Stimulated activated effector memory CD8-positive, alpha-beta T cell treated with anti-CD3 and anti-CD28 coated beads, Interleukin-12 subunit alpha, Interleukin-12 subunit beta, amount 100 ng/mL, for 72 hours (primary cell): ENCODE measurements at regions not wholly inside any gene's neighbourhood (a gene's known extent, or its start where the extent isn't known, plus 50 kb on each side); places are given as distances from the start of the nearest gene placed in this dataset.
"Not testable (repeated sequence)": the region's sequence is repeated elsewhere in the genome, so short reads cannot be mapped to it uniquely, and the experiment has no call there.

Experiments
- ATAC-seq: fragments of 150-1000 bp; cut with Tn5 transposase; 2 replicates; pipeline ENCODE4 v1.10.0; 2021
- DNase-seq, 2 donors: peaks; one replicate each; pipeline ENCODE4 v3.0.0; 2021 to 2022; ENCODE audit warnings: low spot score in 2 of 2
- H3K27ac Mint-ChIP-seq: one replicate; pipeline ENCODE4 v1.8.0; 2022; ENCODE audit warnings: mild to moderate bottlenecking, mixed read lengths
- H3K36me3 Mint-ChIP-seq: one replicate; pipeline ENCODE4 v1.8.0; 2022; ENCODE audit warnings: mild to moderate bottlenecking, mixed read lengths
- H3K4me1 Mint-ChIP-seq: one replicate; pipeline ENCODE4 v1.8.0; 2022; ENCODE audit warnings: mixed read lengths
- H3K4me3 Mint-ChIP-seq: one replicate; pipeline ENCODE4 v1.8.0; 2022; ENCODE audit warnings: mild to moderate bottlenecking, mixed read lengths
- H3K9me3 Mint-ChIP-seq: one replicate; pipeline ENCODE4 v1.8.0; 2022; ENCODE audit warnings: mixed read lengths

DNA sequence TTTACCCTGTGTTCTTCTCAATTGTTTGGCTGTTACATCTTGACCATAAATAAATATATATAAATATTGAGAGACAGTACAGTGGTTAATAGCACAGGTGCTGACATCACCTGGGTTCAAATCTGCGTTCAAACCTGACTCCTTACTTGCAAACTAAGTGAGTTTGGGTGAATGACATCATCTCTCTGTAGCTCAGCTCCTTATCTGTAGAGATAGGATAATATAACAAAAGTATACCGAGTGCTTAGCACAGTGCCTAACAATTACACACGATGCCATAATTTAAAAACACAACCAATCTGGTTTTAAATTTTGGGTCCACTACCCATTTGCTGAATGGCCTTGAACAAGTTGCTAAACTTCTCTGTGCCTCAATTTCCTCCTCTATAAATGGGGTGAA, 86.6 kb downstream of the RRAGC start:
- no peak for DNase-seq
- H3K4me3 Mint-ChIP-seq = no peak overlapping the region
- H3K36me3 Mint-ChIP-seq = no peaks in the 10 kb centered on the region
- H3K27ac Mint-ChIP-seq = no peak overlapping the region
- no peaks in the 10 kb centered on the region for H3K4me1 Mint-ChIP-seq
- H3K9me3 Mint-ChIP-seq = no peaks in the 10 kb centered on the region
- no peak for ATAC-seq

DNA sequence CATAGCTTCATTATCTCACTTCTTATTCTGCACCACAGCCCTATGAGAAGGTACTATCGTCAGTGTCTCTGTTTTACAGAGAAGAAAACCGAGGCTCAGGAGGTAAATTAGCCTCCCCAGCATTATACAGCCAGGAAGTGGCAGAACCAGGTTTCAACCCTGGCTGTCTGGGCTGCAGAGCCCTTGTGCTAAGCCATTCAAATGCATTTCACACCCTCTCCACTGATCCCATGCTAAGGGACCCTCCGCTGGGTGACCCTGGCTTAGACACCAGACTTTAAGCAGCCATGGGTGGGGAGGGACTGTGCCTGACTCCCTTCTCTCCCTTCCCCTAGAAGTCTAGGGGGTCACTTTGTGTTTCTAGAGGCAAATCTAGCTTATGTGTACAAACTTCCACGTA, 87.5 kb downstream of the RRAGC start:
- Mint-ChIP-seq H3K4me3 (no peak overlapping the region), H3K4me1 (no peaks in the 10 kb centered on the region)

DNA sequence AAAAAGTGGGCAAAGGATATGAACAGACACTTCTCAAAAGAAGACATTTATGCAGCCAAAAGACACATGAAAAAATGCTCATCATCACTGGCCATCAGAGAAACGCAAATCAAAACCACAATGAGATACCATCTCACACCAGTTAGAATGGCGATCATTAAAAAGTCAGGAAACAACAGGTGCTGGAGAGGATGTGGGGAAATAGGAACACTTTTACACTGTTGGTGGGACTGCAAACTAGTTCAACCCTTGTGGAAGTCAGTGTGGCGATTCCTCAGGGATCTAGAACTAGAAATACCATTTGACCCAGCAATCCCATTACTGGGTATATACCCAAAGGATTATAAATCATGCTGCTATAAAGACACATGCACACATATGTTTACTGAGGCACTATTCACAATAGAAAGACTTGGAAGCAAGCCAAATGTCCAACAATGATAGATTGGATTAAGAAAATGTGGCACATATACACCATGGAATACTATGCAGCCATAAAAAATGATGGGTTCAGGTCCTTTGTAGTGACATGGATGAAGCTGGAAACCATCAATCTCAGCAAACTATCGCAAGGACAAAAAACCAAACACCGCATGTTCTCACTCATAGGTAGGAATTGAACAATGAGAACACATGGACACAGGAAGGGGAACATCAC, 88.9 kb downstream of the RRAGC start:
- H3K36me3 Mint-ChIP-seq, H3K4me1 Mint-ChIP-seq, DNase-seq, H3K4me3 Mint-ChIP-seq, H3K9me3 Mint-ChIP-seq, ATAC-seq, H3K27ac Mint-ChIP-seq: not testable (repeated sequence)

More for the DNA sequence above, 87.5 kb downstream of the RRAGC start:
- Mint-ChIP-seq H3K27ac (no peak overlapping the region), H3K9me3 (no peaks in the 10 kb centered on the region), H3K36me3 (no peaks in the 10 kb centered on the region)
- ATAC-seq (no peak), DNase-seq (no peak)

DNA sequence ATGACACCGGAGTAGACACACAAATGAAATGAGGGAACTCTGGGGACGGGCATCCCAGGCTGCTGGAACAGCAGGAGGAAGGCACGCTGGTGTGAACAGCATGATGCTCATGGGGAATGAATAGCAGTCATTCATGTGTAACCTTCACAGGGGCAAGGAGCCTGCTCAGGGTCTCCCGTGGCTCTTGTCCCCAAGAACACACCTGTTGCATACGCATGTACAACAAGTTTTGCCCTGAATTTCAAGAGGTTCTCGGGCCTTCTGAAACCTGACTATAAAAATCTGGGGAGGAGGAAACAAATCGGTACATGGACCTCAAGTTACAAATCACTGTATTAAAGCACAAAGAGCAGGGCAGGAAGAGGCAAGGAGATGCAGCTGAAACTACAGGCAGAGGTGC, 93.4 kb downstream of the RRAGC start:
- no peak for DNase-seq
- H3K4me3 Mint-ChIP-seq = no peak overlapping the region
- H3K36me3 Mint-ChIP-seq = no peaks in the 10 kb centered on the region
- H3K4me1 Mint-ChIP-seq = no peaks in the 10 kb centered on the region
- H3K9me3 Mint-ChIP-seq = no peaks in the 10 kb centered on the region
- no peak overlapping the region for H3K27ac Mint-ChIP-seq
- no peak for ATAC-seq

DNA sequence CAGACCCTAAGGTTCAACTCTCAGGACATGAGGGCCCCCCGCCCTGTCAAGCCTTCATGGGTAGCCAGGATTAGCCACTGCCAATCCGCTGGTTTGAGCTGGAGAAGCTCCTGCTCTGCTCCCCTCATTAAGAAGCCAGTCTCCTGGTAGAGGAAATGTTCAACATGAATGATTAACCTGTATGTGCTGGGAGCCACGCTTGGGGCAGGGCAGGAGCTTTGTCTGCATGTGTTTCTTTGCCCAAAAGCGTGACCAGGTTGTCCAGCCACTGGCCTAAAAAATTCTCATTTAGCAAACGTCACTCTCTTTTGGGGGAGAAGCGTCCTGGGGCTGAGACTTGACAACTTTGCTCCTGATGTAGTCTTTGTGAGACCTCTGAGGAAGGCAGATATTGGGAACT, 96.5 kb downstream of the RRAGC start:
- no peaks in the 10 kb centered on the region for H3K36me3 Mint-ChIP-seq
- H3K9me3 Mint-ChIP-seq = no peaks in the 10 kb centered on the region
- ATAC-seq = no peak
- no peaks in the 10 kb centered on the region for H3K4me1 Mint-ChIP-seq
- no peak overlapping the region for H3K4me3 Mint-ChIP-seq
- no peak overlapping the region for H3K27ac Mint-ChIP-seq
- DNase-seq = no peak

DNA sequence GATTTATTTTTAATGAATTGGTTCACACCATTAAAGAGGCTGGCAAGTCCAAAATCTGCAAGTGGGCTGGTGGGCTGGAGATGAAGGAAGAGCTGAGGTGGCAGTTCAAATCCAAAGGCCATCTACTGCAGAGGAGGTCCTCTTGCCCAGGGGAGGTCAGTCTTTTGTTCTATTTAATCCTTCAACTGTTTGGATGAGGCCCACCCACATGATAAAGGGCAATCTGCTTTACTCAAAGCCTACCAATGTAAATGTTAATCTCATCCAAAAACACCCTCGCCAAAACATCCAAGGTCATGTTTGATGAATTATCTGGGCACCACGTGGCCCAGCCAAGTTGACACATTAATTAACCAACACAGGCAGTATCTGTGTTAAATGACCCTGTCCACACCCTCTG, 99.0 kb downstream of the RRAGC start:
- H3K27ac Mint-ChIP-seq = no peak overlapping the region
- H3K9me3 Mint-ChIP-seq = no peaks in the 10 kb centered on the region
- no peaks in the 10 kb centered on the region for H3K36me3 Mint-ChIP-seq
- H3K4me3 Mint-ChIP-seq = no peak overlapping the region
- no peak for ATAC-seq
- no peak for DNase-seq
- no peaks in the 10 kb centered on the region for H3K4me1 Mint-ChIP-seq

DNA sequence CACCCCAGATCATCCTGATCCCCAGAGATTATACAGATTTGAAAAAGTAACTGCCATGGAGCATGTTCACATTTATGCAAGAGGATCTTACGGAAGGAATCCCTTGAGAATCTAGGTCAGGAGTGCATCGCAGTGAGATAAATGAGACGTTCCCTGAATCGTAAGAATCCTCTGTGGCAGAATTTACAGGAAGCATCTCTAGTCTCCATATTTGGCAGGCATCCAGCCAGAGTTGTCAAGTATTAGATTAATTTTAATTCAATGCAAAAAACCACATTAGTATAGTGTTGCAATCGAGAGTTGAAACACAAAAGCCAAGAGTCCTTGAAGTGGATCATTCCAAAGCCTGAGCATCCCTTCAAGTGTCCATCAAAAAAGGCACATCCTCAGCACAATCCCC, 100.8 kb downstream of the RRAGC start:
- H3K27ac Mint-ChIP-seq = no peak overlapping the region
- H3K4me1 Mint-ChIP-seq = no peaks in the 10 kb centered on the region
- DNase-seq = no peak
- H3K9me3 Mint-ChIP-seq = no peaks in the 10 kb centered on the region
- ATAC-seq = no peak
- H3K4me3 Mint-ChIP-seq = no peak overlapping the region
- H3K36me3 Mint-ChIP-seq = no peaks in the 10 kb centered on the region

DNA sequence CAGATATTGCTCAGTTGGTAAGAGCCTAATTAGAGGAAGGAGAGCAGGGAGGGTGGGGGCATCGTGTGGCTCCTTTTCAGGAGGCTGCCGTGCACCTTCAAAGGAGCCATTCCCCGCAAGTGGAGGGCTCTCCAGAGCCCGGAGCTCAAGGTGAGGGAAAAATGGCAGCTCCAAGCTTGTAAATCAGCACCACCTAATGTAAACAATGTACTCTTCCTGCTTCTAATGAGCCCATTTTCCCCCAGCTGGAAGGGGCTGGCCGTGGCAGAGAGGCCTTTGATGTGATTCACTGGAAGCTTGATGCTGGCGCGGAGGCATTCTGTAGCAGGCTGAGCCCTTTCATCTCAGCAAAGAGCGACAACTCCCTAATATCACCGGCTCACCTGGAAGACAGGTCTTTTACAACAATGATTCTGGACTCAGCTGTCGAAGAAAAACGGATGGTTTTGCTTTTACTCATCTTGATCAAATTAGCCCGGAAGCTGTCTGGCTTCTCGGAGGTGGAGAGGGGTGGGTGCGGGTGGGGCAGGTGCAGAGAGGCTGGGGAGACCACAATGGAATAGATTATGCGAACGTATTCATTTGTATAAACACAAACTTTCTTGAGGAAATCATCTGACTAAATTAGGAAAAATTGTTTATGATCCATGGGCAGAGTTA, 112.5 kb downstream of the RRAGC start:
- H3K36me3 Mint-ChIP-seq = no peaks in the 10 kb centered on the region
- ATAC-seq = no peak
- peaks cover 3% of the 10 kb centered on the region for H3K9me3 Mint-ChIP-seq
- no peak overlapping the region for H3K4me3 Mint-ChIP-seq
- no peak for DNase-seq
- peak overlapping the region; percentile 32 for H3K27ac Mint-ChIP-seq
- H3K4me1 Mint-ChIP-seq = peaks cover 13% of the 10 kb centered on the region

DNA sequence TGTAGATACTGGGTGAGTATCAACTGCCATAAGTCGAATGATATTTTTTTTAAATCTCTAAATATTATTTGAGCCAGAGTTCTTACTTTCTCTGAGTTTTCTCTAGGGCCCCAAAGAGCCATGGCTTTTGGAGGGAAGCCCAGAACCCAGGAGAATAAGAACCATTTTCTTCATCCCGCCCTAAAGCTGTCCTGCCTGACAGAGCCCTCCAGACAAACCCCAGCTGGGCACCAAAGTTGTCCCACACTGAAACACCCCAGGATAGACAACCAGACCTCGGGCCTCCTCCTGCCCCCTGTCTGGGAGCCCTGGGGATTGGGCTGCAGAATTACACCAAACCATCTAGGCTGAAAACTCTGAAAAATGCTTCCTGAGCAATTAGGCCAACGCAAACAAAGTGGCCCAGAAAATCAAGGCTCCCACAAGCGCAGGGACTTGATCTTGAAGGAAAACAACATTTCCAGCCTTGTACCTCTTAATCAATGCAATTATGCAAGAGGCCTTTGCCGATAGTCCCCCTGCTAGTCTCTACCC, 113.1 kb downstream of the RRAGC start:
- Mint-ChIP-seq H3K9me3 (peaks cover 3% of the 10 kb centered on the region), H3K27ac (peak overlapping the region; percentile 73), H3K36me3 (no peaks in the 10 kb centered on the region), H3K4me3 (no peak overlapping the region), H3K4me1 (peaks cover 13% of the 10 kb centered on the region)
- DNase-seq (no peak), ATAC-seq (no peak)

- H3K4me3 Mint-ChIP-seq = no peak overlapping the region
- peak in 1 of 2 donors; percentile 54 for DNase-seq
- peaks cover 3% of the 10 kb centered on the region for H3K9me3 Mint-ChIP-seq
- ATAC-seq = peak; percentile 90
- H3K36me3 Mint-ChIP-seq = no peaks in the 10 kb centered on the region
- peaks cover 13% of the 10 kb centered on the region for H3K4me1 Mint-ChIP-seq
- H3K27ac Mint-ChIP-seq = peak overlapping the region; percentile 73
Measured at GRCh38 chr1:38745476-38746401, 113.8 kb downstream of the RRAGC start.

DNA sequence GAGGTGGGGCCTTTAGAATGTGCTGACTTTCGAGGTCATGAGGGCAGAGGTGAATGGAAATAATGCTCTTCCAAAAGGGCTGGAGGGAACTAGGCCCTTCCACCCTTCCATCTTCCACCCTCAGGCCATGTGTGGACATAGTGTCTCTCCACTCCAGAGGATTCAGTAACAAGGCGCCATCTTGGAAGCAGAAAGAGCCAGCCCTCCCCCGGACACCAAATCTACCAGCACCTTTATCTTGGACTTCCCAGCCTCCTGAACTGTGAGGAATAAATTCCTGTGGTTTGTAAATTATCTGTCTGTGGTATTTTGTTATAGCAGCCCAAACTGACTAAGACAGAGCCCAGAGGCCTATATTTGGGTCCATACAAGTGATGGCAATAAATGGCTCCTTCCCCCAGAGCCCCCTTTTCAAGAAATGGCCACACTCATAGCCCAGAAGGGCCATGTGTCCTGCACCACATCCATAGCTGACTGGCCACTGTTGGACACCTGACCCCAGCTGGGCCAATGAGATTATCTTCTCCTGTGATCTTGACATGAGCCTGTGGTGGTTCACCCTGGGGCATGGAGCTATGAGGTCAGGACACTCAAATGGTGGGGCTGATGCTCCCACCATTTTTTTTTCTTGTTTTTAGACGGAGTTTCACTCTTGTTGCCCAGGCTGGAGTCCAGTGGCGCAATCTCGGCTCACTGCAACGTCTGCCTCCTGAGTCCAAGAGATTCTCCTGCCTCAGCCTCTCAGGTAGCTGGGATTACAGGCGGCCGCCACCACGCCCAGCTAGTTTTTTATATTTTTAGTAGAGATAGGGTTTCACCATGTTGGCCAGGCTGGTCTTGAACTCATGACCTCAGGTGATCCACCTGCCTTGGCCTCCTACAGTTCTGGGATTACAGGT, 114.9 kb downstream of the RRAGC start:
- H3K27ac Mint-ChIP-seq = no peak overlapping the region
- ATAC-seq (no peak), DNase-seq (no peak)
- H3K4me3 Mint-ChIP-seq = no peak overlapping the region
- H3K36me3 Mint-ChIP-seq = no peaks in the 10 kb centered on the region
- peaks cover 13% of the 10 kb centered on the region for H3K4me1 Mint-ChIP-seq
- no peaks in the 10 kb centered on the region for H3K9me3 Mint-ChIP-seq

GRCh38 chr1:38743184-38743583, 116.4 kb downstream of the RRAGC start:
- peaks cover 13% of the 10 kb centered on the region for H3K4me1 Mint-ChIP-seq
- H3K9me3 Mint-ChIP-seq = no peaks in the 10 kb centered on the region
- DNase-seq (no peak), ATAC-seq (no peak)
- no peaks in the 10 kb centered on the region for H3K36me3 Mint-ChIP-seq
- H3K27ac Mint-ChIP-seq = no peak overlapping the region
- no peak overlapping the region for H3K4me3 Mint-ChIP-seq

- no peak overlapping the region for H3K27ac Mint-ChIP-seq
Measured at GRCh38 chr1:38741341-38741740, 118.2 kb downstream of the RRAGC start.

DNA sequence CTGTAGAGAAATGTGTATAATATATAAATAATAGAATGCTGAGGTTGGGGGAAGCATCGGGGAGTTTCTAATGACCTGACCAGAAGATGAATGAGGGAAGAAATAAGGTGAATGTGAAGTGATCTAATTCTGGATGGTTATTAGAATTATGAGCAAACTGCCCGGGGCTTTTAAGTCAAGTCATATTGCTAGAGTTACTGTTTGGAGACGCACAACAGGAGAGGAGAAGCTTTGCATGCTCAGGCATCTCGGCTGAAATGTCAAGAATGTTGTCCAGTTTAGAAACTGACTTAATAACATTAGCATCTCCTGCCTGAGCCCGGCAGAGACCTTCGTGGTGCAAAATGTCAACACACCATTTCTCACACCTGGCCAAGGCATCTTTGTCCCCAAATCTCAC, 119.1 kb downstream of the RRAGC start:
- DNase-seq = no peak
- Mint-ChIP-seq H3K4me3 (no peak overlapping the region), H3K9me3 (no peaks in the 10 kb centered on the region), H3K27ac (no peak overlapping the region), H3K36me3 (no peaks in the 10 kb centered on the region), H3K4me1 (peaks cover under 1% of the 10 kb centered on the region)
- no peak for ATAC-seq

More at GRCh38 chr1:38741341-38741740, 118.2 kb downstream of the RRAGC start:
- Mint-ChIP-seq H3K4me3 (no peak overlapping the region), H3K4me1 (peaks cover 7% of the 10 kb centered on the region), H3K9me3 (no peaks in the 10 kb centered on the region), H3K36me3 (no peaks in the 10 kb centered on the region)
- ATAC-seq (no peak), DNase-seq (no peak)

GRCh38 chr1:38738207-38738606, 121.4 kb downstream of the RRAGC start:
- Mint-ChIP-seq H3K27ac (no peak overlapping the region), H3K4me1 (no peaks in the 10 kb centered on the region), H3K4me3 (no peak overlapping the region), H3K9me3 (no peaks in the 10 kb centered on the region), H3K36me3 (no peaks in the 10 kb centered on the region)
- DNase-seq = no peak
- ATAC-seq = no peak
